Astrocyte (in vitro differentiated cells and primary cell): ENCODE measurements at regions not wholly inside any gene's neighbourhood (a gene's known extent, or its start where the extent isn't known, plus 50 kb on each side); places are given as distances from the start of the nearest gene placed in this dataset.

ENCODE experiments used
- EZH2 ChIP-seq: IDR thresholded peaks from 2 replicates; pipeline ENCODE4 v1.6.1; 2012; ENCODE audit warnings: mild to moderate bottlenecking, low read length, inconsistent platforms; ENCODE audit not compliant: insufficient read depth
- TF ChIP-seq, protein P1 (sequence below): IDR thresholded peaks from 2 replicates; pipeline ENCODE4 v1.5.1; 2011; ENCODE audit warnings: low read depth, mild to moderate bottlenecking, inconsistent platforms, low read length, moderate library complexity; ENCODE audit not compliant: insufficient read depth

GRCh38 chr9:21554813-21555212, 72.7 kb upstream of the IFNE start:
- TF ChIP-seq, protein P1, sequence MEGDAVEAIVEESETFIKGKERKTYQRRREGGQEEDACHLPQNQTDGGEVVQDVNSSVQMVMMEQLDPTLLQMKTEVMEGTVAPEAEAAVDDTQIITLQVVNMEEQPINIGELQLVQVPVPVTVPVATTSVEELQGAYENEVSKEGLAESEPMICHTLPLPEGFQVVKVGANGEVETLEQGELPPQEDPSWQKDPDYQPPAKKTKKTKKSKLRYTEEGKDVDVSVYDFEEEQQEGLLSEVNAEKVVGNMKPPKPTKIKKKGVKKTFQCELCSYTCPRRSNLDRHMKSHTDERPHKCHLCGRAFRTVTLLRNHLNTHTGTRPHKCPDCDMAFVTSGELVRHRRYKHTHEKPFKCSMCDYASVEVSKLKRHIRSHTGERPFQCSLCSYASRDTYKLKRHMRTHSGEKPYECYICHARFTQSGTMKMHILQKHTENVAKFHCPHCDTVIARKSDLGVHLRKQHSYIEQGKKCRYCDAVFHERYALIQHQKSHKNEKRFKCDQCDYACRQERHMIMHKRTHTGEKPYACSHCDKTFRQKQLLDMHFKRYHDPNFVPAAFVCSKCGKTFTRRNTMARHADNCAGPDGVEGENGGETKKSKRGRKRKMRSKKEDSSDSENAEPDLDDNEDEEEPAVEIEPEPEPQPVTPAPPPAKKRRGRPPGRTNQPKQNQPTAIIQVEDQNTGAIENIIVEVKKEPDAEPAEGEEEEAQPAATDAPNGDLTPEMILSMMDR = no peak
- TF ChIP-seq EZH2 = no peak
